Right atrium auricular region (tissue), 2 donors: ENCODE measurements at regions not wholly inside any gene's neighbourhood (a gene's known extent, or its start where the extent isn't known, plus 50 kb on each side); places are given as distances from the start of the nearest gene placed in this dataset.

Experiments
- DNase-seq: peaks from one replicate; pipeline ENCODE4 v3.0.0-alpha.2; 2019; ENCODE audit warnings: low spot score
- H3K27ac ChIP-seq, 2 donors: fragments of 200-600 bp; sonication (generic); 1 replicate in 1 of 2; 2 replicates in 1 of 2; pipeline ENCODE4 v1.5.1; 2016 to 2019
- H3K27me3 ChIP-seq, 2 donors: fragments of 200-600 bp; sonication (generic); one replicate each; pipeline versions ENCODE4 v1.5.1 to v1.6.0; 2017 to 2019
- H3K36me3 ChIP-seq: fragments of 200-600 bp; sonication (generic); one replicate; pipeline ENCODE4 v1.5.1; 2016
- H3K4me1 ChIP-seq, 2 donors: fragments of 200-600 bp; sonication (generic); one replicate each; pipeline versions ENCODE4 v1.5.1 to v1.6.0; 2017 to 2019
- H3K4me3 ChIP-seq, 2 donors: fragments of 200-600 bp; sonication (generic); 1 replicate in 1 of 2; 2 replicates in 1 of 2; pipeline ENCODE4 v1.5.1; 2017 to 2019; ENCODE audit warnings: mild to moderate bottlenecking in 1 of 2, moderate library complexity in 1 of 2
- H3K9me3 ChIP-seq, 2 donors: fragments of 200-600 bp; sonication (generic); one replicate each; pipeline ENCODE4 v1.5.1; 2019
- CTCF ChIP-seq, 2 donors: fragments of 200-600 bp; sonication (generic); IDR thresholded peaks; one replicate each; pipeline ENCODE4 v1.5.1; 2019; ENCODE audit warnings: antibody characterized with exemption in 2 of 2

GRCh38 chr21:15274701-15275485 lies 210.1 kb upstream of the NRIP1 start:
- no peaks in the 10 kb centered on the region for H3K36me3 ChIP-seq
- H3K27me3 ChIP-seq = no peaks in the 10 kb centered on the region
- no peaks in the 10 kb centered on the region for H3K4me1 ChIP-seq
- DNase-seq = no peak
- no peak overlapping the region for H3K27ac ChIP-seq
- no peak overlapping the region for H3K4me3 ChIP-seq
- TF ChIP-seq CTCF (IDR thresholded peaks at IDR 0.05) = no peak
- no peaks in the 10 kb centered on the region for H3K9me3 ChIP-seq

- TF ChIP-seq CTCF (IDR thresholded peaks at IDR 0.05) = no peak
- no peaks in the 10 kb centered on the region for H3K9me3 ChIP-seq
- H3K4me1 ChIP-seq = no peaks in the 10 kb centered on the region
- H3K36me3 ChIP-seq = no peaks in the 10 kb centered on the region
- no peak overlapping the region for H3K27ac ChIP-seq
- DNase-seq = no peak
- no peaks in the 10 kb centered on the region for H3K27me3 ChIP-seq
- no peak overlapping the region for H3K4me3 ChIP-seq
Measured at GRCh38 chr21:15275615-15276235, 210.9 kb upstream of the NRIP1 start.

- DNase-seq = no peak
- Histone ChIP-seq H3K9me3 (no peaks in the 10 kb centered on the region), H3K27me3 (no peaks in the 10 kb centered on the region), H3K4me3 (no peak overlapping the region), H3K27ac (no peak overlapping the region), H3K4me1 (no peaks in the 10 kb centered on the region), H3K36me3 (no peaks in the 10 kb centered on the region)
- TF ChIP-seq CTCF (IDR thresholded peaks at IDR 0.05) = no peak
Measured at GRCh38 chr21:15276243-15276642, 211.4 kb upstream of the NRIP1 start.

- no peak overlapping the region for H3K27ac ChIP-seq
- TF ChIP-seq CTCF (IDR thresholded peaks at IDR 0.05) = no peak
Measured at GRCh38 chr21:15277466-15277865, 212.7 kb upstream of the NRIP1 start.

GRCh38 chr21:15278279-15278678 lies 213.5 kb upstream of the NRIP1 start:
- Histone ChIP-seq H3K27ac (no peak overlapping the region), H3K4me3 (no peak overlapping the region), H3K4me1 (no peaks in the 10 kb centered on the region), H3K36me3 (no peaks in the 10 kb centered on the region), H3K9me3 (no peaks in the 10 kb centered on the region), H3K27me3 (no peaks in the 10 kb centered on the region)
- TF ChIP-seq CTCF (IDR thresholded peaks at IDR 0.05) = no peak
- no peak for DNase-seq

More at GRCh38 chr21:15277466-15277865, 212.7 kb upstream of the NRIP1 start:
- Histone ChIP-seq H3K27me3 (no peaks in the 10 kb centered on the region), H3K36me3 (no peaks in the 10 kb centered on the region), H3K4me1 (no peaks in the 10 kb centered on the region), H3K4me3 (no peak overlapping the region), H3K9me3 (no peaks in the 10 kb centered on the region)
- DNase-seq = no peak
